GM23338 (cell line): ENCODE measurements at regions not wholly inside any gene's neighbourhood (a gene's known extent, or its start where the extent isn't known, plus 50 kb on each side); places are given as distances from the start of the nearest gene placed in this dataset.

Source experiments
- ATAC-seq: fragments of 200-7000 bp; cut with Tn5 transposase; 3 replicates; pipeline ENCODE4 v1.9.1; 2020
- DNase-seq: peaks from one replicate; pipeline ENCODE4 v3.0.0-alpha.2; 2015; ENCODE audit warnings: low spot score
- H2AFZ ChIP-seq: fragments of 200-600 bp; sonication (generic); 2 replicates; pipeline ENCODE4 v1.8.0; 2016; ENCODE audit warnings: antibody characterized with exemption, mild to moderate bottlenecking, moderate library complexity
- H3F3A ChIP-seq: fragments of 200-600 bp; sonication (generic); replicated peaks from 2 replicates; pipeline ENCODE4 v1.8.0; 2017; ENCODE audit warnings: antibody characterized with exemption, mixed run types, low read depth
- H3K27ac ChIP-seq: fragments of 200-600 bp; sonication (generic); 2 replicates; pipeline ENCODE4 v1.6.1; 2016; ENCODE audit warnings: low read depth
- H3K27me3 ChIP-seq: fragments of 200-600 bp; sonication (generic); 2 replicates; pipeline ENCODE4 v1.8.0; 2016; ENCODE audit warnings: mild to moderate bottlenecking, mixed run types, moderate library complexity; ENCODE audit not compliant: insufficient read depth
- H3K36me3 ChIP-seq: fragments of 200-600 bp; sonication (generic); 2 replicates; pipeline ENCODE4 v1.8.0; 2016; ENCODE audit warnings: mild to moderate bottlenecking; ENCODE audit not compliant: insufficient read depth
- H3K4me1 ChIP-seq: fragments of 200-600 bp; sonication (generic); 2 replicates; pipeline ENCODE4 v1.8.0; 2016; ENCODE audit warnings: mild to moderate bottlenecking, moderate library complexity; ENCODE audit not compliant: insufficient read depth
- H3K4me2 ChIP-seq: fragments of 200-600 bp; sonication (generic); 2 replicates; pipeline ENCODE4 v1.7.1; 2017; ENCODE audit warnings: mixed run types
- H3K4me3 ChIP-seq: fragments of 200-600 bp; sonication (generic); 2 replicates; pipeline ENCODE4 v1.6.1; 2016; ENCODE audit warnings: mixed run types
- H3K79me2 ChIP-seq: fragments of 200-600 bp; sonication (generic); replicated peaks from 2 replicates; pipeline ENCODE4 v1.8.0; 2017; ENCODE audit warnings: mild to moderate bottlenecking; ENCODE audit not compliant: insufficient read depth
- H3K9me2 ChIP-seq: fragments of 200-600 bp; sonication (generic); 2 replicates; pipeline ENCODE4 v1.8.0; 2017; ENCODE audit not compliant: insufficient read depth
- H4K20me1 ChIP-seq: fragments of 200-600 bp; sonication (generic); replicated peaks from 2 replicates; pipeline ENCODE4 v1.8.0; 2017; ENCODE audit warnings: mild to moderate bottlenecking; ENCODE audit not compliant: insufficient read depth
- H3K27ac Mint-ChIP-seq: 2 replicates; pipeline ENCODE4 v1.8.0; 2020; ENCODE audit warnings: inconsistent platforms, mild to moderate bottlenecking, moderate library complexity, mixed read lengths
- H3K27me3 Mint-ChIP-seq: 3 replicates; pipeline ENCODE4 v1.8.0; 2022; ENCODE audit warnings: low read depth, mild to moderate bottlenecking, moderate library complexity, mixed read lengths, inconsistent platforms; ENCODE audit not compliant: insufficient read depth, poor library complexity
- H3K36me3 Mint-ChIP-seq: 3 replicates; pipeline ENCODE4 v1.8.0; 2021; ENCODE audit warnings: low read depth, mild to moderate bottlenecking, inconsistent platforms, moderate library complexity, mixed read lengths
- H3K4me1 Mint-ChIP-seq: 3 replicates; pipeline ENCODE4 v1.8.0; 2020; ENCODE audit warnings: mild to moderate bottlenecking, inconsistent platforms, mixed read lengths
- H3K4me3 Mint-ChIP-seq: 3 replicates; pipeline ENCODE4 v1.8.0; 2021; ENCODE audit warnings: moderate library complexity, mild to moderate bottlenecking, inconsistent platforms, mixed read lengths
- H3K9me3 Mint-ChIP-seq: 3 replicates; pipeline ENCODE4 v1.8.0; 2020; ENCODE audit warnings: moderate library complexity, mild to moderate bottlenecking, inconsistent platforms, mixed read lengths
- CREB1 ChIP-seq: fragments of 250-450 bp; sonication (Bioruptor Pico); IDR thresholded peaks from 2 replicates; pipeline ENCODE4 v1.5.0; 2020; ENCODE audit warnings: low read depth, mild to moderate bottlenecking, moderate library complexity
- CTCF ChIP-seq, 2 experiments: fragments of 200-600 bp in 1 of 2; sonication (generic) in 1 of 2; conservative IDR thresholded peaks; 2 replicates each; pipeline versions ENCODE4 v1.5.1 to v1.6.1; 2016 to 2017; ENCODE audit warnings: antibody characterized with exemption in 2 of 2, low read depth in 2 of 2, mild to moderate bottlenecking in 2 of 2, moderate library complexity in 1 of 2
- ETS1 ChIP-seq: IDR thresholded peaks from 2 replicates; pipeline ENCODE4 v1.6.1; 2016; ENCODE audit warnings: antibody characterized with exemption
- EZH2 ChIP-seq: fragments of 200-600 bp; sonication (generic); IDR thresholded peaks from one replicate; pipeline ENCODE4 v1.8.0; 2017; ENCODE audit warnings: antibody characterized with exemption, mild to moderate bottlenecking, low read depth; ENCODE audit not compliant: unreplicated experiment
- EZH2phosphoT487 ChIP-seq: fragments of 200-600 bp; sonication (generic); IDR thresholded peaks from one replicate; pipeline ENCODE4 v1.8.1; 2018; ENCODE audit warnings: antibody characterized with exemption; ENCODE audit not compliant: unreplicated experiment
- NANOG ChIP-seq: IDR thresholded peaks from 2 replicates; pipeline ENCODE4 v1.6.1; 2016; ENCODE audit warnings: antibody characterized with exemption, borderline replicate concordance
- POLR2AphosphoS5 ChIP-seq: IDR thresholded peaks from 2 replicates; pipeline ENCODE4 v1.6.1; 2016; ENCODE audit warnings: antibody characterized with exemption, low read depth
- STAT1 ChIP-seq: IDR thresholded peaks from one replicate; pipeline ENCODE4 v1.6.1; 2016; ENCODE audit warnings: antibody characterized with exemption; ENCODE audit not compliant: unreplicated experiment
- ZNF331 ChIP-seq: fragments of 250-450 bp; sonication (Bioruptor Pico); IDR thresholded peaks from 2 replicates; pipeline ENCODE4 v1.5.0; 2020; ENCODE audit warnings: low read depth, mild to moderate bottlenecking, moderate library complexity
- ZNF462 ChIP-seq: fragments of 250-450 bp; sonication (Bioruptor Pico); IDR thresholded peaks from 2 replicates; pipeline ENCODE4 v1.5.0; 2020; ENCODE audit warnings: mild to moderate bottlenecking, moderate library complexity

- peak overlapping the region; percentile 50 for H3K4me3 ChIP-seq
- no peaks in the 10 kb centered on the region for H3K36me3 ChIP-seq
- H3K27me3 ChIP-seq: peaks cover 15% of the 10 kb centered on the region
- H4K20me1 ChIP-seq: no peaks in the 10 kb centered on the region
- H3K27ac ChIP-seq: 0 out of 2 replicates have a peak overlapping the region, but pooled peaks have one; percentile 21
- ATAC-seq (no peak), DNase-seq (no peak)
- H3K36me3 Mint-ChIP-seq: peaks cover 3% of the 10 kb centered on the region; the same call in 2 of the 3 replicates
- H3K4me2 ChIP-seq: peak overlapping the region; percentile 78
- H3K79me2 ChIP-seq: no peaks in the 10 kb centered on the region
- H3K4me1 Mint-ChIP-seq: peaks cover 14% of the 10 kb centered on the region
- H3K9me2 ChIP-seq: no peaks in the 10 kb centered on the region
- TF ChIP-seq POLR2AphosphoS5: no peak
- TF ChIP-seq ZNF331: no peak
- no peak for TF ChIP-seq CREB1 (CRISPR knock-in tag)
- TF ChIP-seq EZH2: no peak
- no peak for TF ChIP-seq STAT1
- no peak for TF ChIP-seq ZNF462 (CRISPR knock-in tag)
- TF ChIP-seq ETS1: no peak
- TF ChIP-seq EZH2phosphoT487: no peak
- no peak for TF ChIP-seq CTCF (conservative IDR thresholded peaks at IDR 0.05; ENCODE audit: low read depth in 2 of 2)
- no peak for TF ChIP-seq NANOG
- H3K4me3 Mint-ChIP-seq: peak overlapping the region; percentile 48
- peaks cover 22% of the 10 kb centered on the region for H3K4me1 ChIP-seq
- peaks cover 22% of the 10 kb centered on the region for H3K9me3 Mint-ChIP-seq
- no peak overlapping the region for H3K27ac Mint-ChIP-seq
- peak overlapping the region; percentile 80; the same call in 1 of the 2 replicates for H2AFZ ChIP-seq
- H3F3A ChIP-seq: peaks cover 13% of the 10 kb centered on the region
- peaks cover 27% of the 10 kb centered on the region for H3K27me3 Mint-ChIP-seq
These were observed 172.3 kb downstream of the TRIM27 start for GRCh38 chr6:28751514-28751913.
